ENCODE measurements at regions not wholly inside any gene's neighbourhood (a gene's known extent, or its start where the extent isn't known, plus 50 kb on each side); places are given as distances from the start of the nearest gene placed in this dataset.
"Not testable (repeated sequence)": the region's sequence is repeated elsewhere in the genome, so short reads cannot be mapped to it uniquely, and the experiment has no call there.

DNA sequence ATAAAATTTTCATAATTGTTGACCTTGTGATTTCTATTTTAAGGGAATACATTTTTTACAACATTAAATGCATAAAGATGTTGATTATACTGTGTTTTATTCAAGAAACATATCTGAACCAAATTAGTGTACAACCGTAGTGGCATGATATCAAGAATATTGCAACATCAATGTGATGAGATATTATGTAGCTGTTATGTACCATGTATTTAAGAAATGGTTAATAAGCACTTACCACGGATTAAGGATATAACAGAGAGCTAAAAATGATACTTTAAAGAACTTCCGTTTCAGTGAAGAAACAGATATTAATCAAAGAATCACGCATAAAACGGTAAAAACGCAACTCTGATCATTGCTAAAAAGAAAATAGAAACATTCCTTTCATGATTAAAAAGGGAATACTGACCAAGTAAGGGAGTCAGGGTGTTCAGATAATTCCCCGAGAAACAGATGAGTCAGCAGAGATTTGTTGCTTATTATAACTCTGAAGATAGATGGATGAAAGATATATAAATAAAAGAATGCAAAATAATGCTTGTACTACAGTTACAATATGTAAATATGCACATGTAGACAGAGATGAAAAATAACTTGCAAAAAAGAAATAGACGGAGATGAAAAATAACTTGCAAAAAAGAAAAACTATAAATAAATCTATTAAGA lies 281.9 kb upstream of the MAF start:
- TF ChIP-seq, protein P1, sequence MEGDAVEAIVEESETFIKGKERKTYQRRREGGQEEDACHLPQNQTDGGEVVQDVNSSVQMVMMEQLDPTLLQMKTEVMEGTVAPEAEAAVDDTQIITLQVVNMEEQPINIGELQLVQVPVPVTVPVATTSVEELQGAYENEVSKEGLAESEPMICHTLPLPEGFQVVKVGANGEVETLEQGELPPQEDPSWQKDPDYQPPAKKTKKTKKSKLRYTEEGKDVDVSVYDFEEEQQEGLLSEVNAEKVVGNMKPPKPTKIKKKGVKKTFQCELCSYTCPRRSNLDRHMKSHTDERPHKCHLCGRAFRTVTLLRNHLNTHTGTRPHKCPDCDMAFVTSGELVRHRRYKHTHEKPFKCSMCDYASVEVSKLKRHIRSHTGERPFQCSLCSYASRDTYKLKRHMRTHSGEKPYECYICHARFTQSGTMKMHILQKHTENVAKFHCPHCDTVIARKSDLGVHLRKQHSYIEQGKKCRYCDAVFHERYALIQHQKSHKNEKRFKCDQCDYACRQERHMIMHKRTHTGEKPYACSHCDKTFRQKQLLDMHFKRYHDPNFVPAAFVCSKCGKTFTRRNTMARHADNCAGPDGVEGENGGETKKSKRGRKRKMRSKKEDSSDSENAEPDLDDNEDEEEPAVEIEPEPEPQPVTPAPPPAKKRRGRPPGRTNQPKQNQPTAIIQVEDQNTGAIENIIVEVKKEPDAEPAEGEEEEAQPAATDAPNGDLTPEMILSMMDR (IDR thresholded peaks at IDR 0.05) = no peak
- H3K4me1 ChIP-seq (ENCODE audit: control insufficient read depth, insufficient read depth, low read length) = no peaks in the 10 kb centered on the region
- H3K27ac Mint-ChIP-seq = no peak overlapping the region
- no peak overlapping the region for H3K4me3 ChIP-seq (ENCODE audit: low read length)
- H3K27ac ChIP-seq (ENCODE audit: low read length) = no peak overlapping the region
- no peaks in the 10 kb centered on the region for H3K9me3 Mint-ChIP-seq
- H3K27me3 Mint-ChIP-seq (ENCODE audit: low read depth in 2 of 2) = peaks cover 0 to 6% of the 10 kb centered on the region in 2 donors
- peaks cover 0 to 5% of the 10 kb centered on the region in 2 donors for H3K4me1 Mint-ChIP-seq
- no peak for ATAC-seq
- no peaks in the 10 kb centered on the region for H3K27me3 ChIP-seq (ENCODE audit: control insufficient read depth, insufficient read depth, low read length)
- no peaks in the 10 kb centered on the region for H3K36me3 ChIP-seq (ENCODE audit: control insufficient read depth, insufficient read depth, low read length)
- H3K9me3 ChIP-seq (ENCODE audit: control insufficient read depth, insufficient read depth, low read length) = no peaks in the 10 kb centered on the region
- 86% methylated on average over 6 of the region's 8 CpGs for WGBS (ENCODE audit: insufficient coverage)
- DNase-seq = no peak
- no peaks in the 10 kb centered on the region for H3K36me3 Mint-ChIP-seq
- intact Hi-C loops (cut with micrococcal nuclease) = no loop called here
- H3K4me3 Mint-ChIP-seq = no peak overlapping the region

DNA sequence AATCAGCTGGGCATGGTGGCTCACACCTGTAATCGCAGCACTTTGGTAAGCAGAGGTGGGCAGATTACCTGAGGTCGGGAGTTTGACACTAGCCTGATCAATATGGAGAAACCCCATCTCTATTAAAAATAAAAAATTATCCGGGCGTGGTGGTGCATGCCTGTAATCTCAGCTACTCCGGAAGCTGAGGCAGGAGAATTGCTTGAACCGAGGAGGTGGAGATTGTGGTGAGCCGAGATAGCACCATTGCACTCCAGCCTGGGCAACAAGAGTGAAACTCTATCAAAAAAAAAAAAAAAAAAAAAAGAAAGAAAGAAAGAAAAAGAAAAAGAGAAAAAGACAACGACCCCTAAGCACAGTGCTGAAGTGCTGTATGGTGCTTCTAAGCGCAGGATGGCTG lies 280.6 kb upstream of the MAF start:
- H3K4me3 ChIP-seq (ENCODE audit: low read length); H3K27ac Mint-ChIP-seq; H3K36me3 Mint-ChIP-seq; H3K9me3 Mint-ChIP-seq; H3K27ac ChIP-seq (ENCODE audit: low read length); H3K9me3 ChIP-seq (ENCODE audit: control insufficient read depth, insufficient read depth, low read length); H3K36me3 ChIP-seq (ENCODE audit: control insufficient read depth, insufficient read depth, low read length); H3K27me3 Mint-ChIP-seq (ENCODE audit: low read depth in 2 of 2); H3K4me3 Mint-ChIP-seq; intact Hi-C loops (cut with micrococcal nuclease); DNase-seq; ATAC-seq; H3K4me1 Mint-ChIP-seq; H3K27me3 ChIP-seq (ENCODE audit: control insufficient read depth, insufficient read depth, low read length); H3K4me1 ChIP-seq (ENCODE audit: control insufficient read depth, insufficient read depth, low read length): not testable (repeated sequence)
- WGBS (ENCODE audit: insufficient coverage) = 87% methylated on average over 9 of the region's 9 CpGs

DNA sequence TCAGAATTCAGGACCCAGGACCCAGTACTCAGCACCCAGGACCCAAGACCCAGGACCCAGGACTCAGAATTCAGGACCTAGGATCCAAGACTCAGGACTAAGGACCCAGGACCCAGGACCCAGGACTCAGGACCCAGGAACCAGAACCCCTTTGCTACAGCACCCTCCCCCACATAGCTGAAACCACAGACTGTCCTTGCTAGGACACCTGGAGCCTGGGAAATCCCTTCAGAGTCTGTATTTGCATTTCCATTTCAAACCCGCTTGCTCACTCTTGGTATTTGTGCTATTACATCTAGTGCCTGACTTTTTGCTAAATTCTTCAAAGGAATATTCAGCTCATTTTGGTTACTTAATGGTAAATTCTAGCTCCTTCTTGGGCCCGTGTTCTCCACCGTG lies 275.8 kb upstream of the MAF start:
- Histone ChIP-seq H3K36me3 (ENCODE audit: control insufficient read depth, insufficient read depth, low read length) (no peaks in the 10 kb centered on the region), H3K9me3 (ENCODE audit: control insufficient read depth, insufficient read depth, low read length) (no peaks in the 10 kb centered on the region), H3K27me3 (ENCODE audit: control insufficient read depth, insufficient read depth, low read length) (no peaks in the 10 kb centered on the region), H3K4me3 (ENCODE audit: low read length) (no peak overlapping the region), H3K4me1 (ENCODE audit: control insufficient read depth, insufficient read depth, low read length) (no peaks in the 10 kb centered on the region), H3K27ac (ENCODE audit: low read length) (no peak overlapping the region)
- H3K9me3 Mint-ChIP-seq = no peaks in the 10 kb centered on the region
- 78% methylated on average over 3 of the region's 3 CpGs for WGBS (ENCODE audit: insufficient coverage)
- TF ChIP-seq, protein P1 (IDR thresholded peaks at IDR 0.05) = no peak
- no peaks in the 10 kb centered on the region for H3K4me1 Mint-ChIP-seq
- peaks cover 0 to 9% of the 10 kb centered on the region in 2 donors for H3K27me3 Mint-ChIP-seq (ENCODE audit: low read depth in 2 of 2)
- no peaks in the 10 kb centered on the region for H3K36me3 Mint-ChIP-seq
- no peak for ATAC-seq
- no peak overlapping the region for H3K27ac Mint-ChIP-seq
- H3K4me3 Mint-ChIP-seq = no peak overlapping the region
- intact Hi-C loops (cut with micrococcal nuclease) = no loop called here
- DNase-seq = no peak

DNA sequence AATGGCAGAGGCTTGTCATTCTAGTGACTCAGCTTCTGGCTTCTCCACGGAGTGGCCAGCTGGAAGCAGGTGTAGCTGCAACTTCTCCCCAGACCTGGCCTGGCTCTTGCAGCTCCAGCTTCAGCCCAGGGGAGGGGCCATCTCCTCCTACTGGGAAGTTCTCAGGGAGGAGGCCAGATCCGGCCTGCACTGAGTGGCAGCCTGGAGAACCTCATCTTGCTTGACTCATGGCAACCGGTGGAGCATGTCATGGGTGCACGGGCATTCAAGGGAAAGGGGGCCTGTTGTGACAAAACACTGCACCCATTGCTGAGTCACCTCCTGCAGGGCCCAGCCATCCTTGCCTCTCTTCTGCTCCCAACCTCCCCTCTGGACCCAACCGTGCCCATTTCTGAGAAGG lies 273.9 kb upstream of the MAF start:
- H3K4me1 Mint-ChIP-seq = no peaks in the 10 kb centered on the region
- H3K4me3 Mint-ChIP-seq = no peak overlapping the region
- DNase-seq (no peak), ATAC-seq (no peak)
- H3K27me3 Mint-ChIP-seq (ENCODE audit: low read depth in 2 of 2) = peaks cover 0 to 12% of the 10 kb centered on the region in 2 donors
- H3K27ac Mint-ChIP-seq = no peak overlapping the region
- Histone ChIP-seq H3K4me3 (ENCODE audit: low read length) (no peak overlapping the region), H3K27ac (ENCODE audit: low read length) (no peak overlapping the region), H3K27me3 (ENCODE audit: control insufficient read depth, insufficient read depth, low read length) (no peaks in the 10 kb centered on the region), H3K9me3 (ENCODE audit: control insufficient read depth, insufficient read depth, low read length) (no peaks in the 10 kb centered on the region), H3K4me1 (ENCODE audit: control insufficient read depth, insufficient read depth, low read length) (no peaks in the 10 kb centered on the region), H3K36me3 (ENCODE audit: control insufficient read depth, insufficient read depth, low read length) (no peaks in the 10 kb centered on the region)
- no peaks in the 10 kb centered on the region for H3K36me3 Mint-ChIP-seq
- no peaks in the 10 kb centered on the region for H3K9me3 Mint-ChIP-seq
- intact Hi-C loops (cut with micrococcal nuclease) = no loop called here
- TF ChIP-seq, protein P1 (IDR thresholded peaks at IDR 0.05) = no peak
- 80% methylated on average over 5 of the region's 5 CpGs for WGBS (ENCODE audit: insufficient coverage)
